Right lobe of liver (tissue), 6 donors: ENCODE measurements at regions not wholly inside any gene's neighbourhood (a gene's known extent, or its start where the extent isn't known, plus 50 kb on each side); places are given as distances from the start of the nearest gene placed in this dataset.

Experiments used
- ATAC-seq, 4 donors: fragments of 200-7000 bp; cut with Tn5 transposase; one replicate each; pipeline ENCODE4 v1.9.1; 2020; ENCODE audit warnings: mild to moderate bottlenecking in 4 of 4, moderate library complexity in 4 of 4
- DNase-seq, 3 donors: peaks; one replicate each; pipeline ENCODE4 v3.0.0-alpha.2; 2020
- H3K27ac ChIP-seq, 3 donors: fragments of 200-600 bp; one replicate each; pipeline ENCODE4 v1.8.0; 2022
- H3K27me3 ChIP-seq, 2 donors: fragments of 200-600 bp; one replicate each; pipeline ENCODE4 v1.8.0; 2022
- H3K36me3 ChIP-seq, 4 donors: fragments of 200-600 bp; sonication (generic) in 1 of 4; one replicate each; pipeline versions ENCODE4 v1.5.1 to v1.8.0; 2017 to 2022; ENCODE audit warnings: control low read depth in 1 of 4
- H3K4me1 ChIP-seq, 4 donors: fragments of 200-600 bp; sonication (generic) in 1 of 4; one replicate each; pipeline versions ENCODE4 v1.5.1 to v1.8.0; 2017 to 2022; ENCODE audit warnings: control low read depth in 1 of 4
- H3K4me3 ChIP-seq, 3 donors: fragments of 200-600 bp; one replicate each; pipeline ENCODE4 v1.8.0; 2022
- H3K9me3 ChIP-seq, 4 donors: fragments of 200-600 bp; sonication (generic) in 1 of 4; one replicate each; pipeline versions ENCODE4 v1.5.1 to v1.8.0; 2017 to 2022; ENCODE audit warnings: control low read depth in 1 of 4
- POLR2A ChIP-seq: fragments of 450-650 bp; IDR thresholded peaks from one replicate; pipeline ENCODE4 v1.6.1; 2017; ENCODE audit warnings: antibody characterized with exemption, mild to moderate bottlenecking
- WGBS: methylation state at CpG from one replicate; pipeline ENCODE4 v1.1.6; 2018; ENCODE audit warnings: low coverage, low lambda C conversion rate; ENCODE audit not compliant: insufficient coverage; ENCODE audit errors: missing lambda C conversion rate; 5-methylcytosine and 5-hydroxymethylcytosine counted together
- intact Hi-C, 2 donors: fragments of 100-400 bp; cut with DNase I; formaldehyde crosslinking; loops; one replicate each; pipeline versions ENCODE4 v1.11.2 to v1.14.1; 2022
- TF ChIP-seq, protein P1 (sequence below), 4 donors: fragments of 200-600 bp in 3 of 4; fragments of 450-650 bp in 1 of 4; IDR thresholded peaks; one replicate each; pipeline versions ENCODE4 v1.5.1 to v1.8.0; 2016 to 2022; ENCODE audit warnings: antibody characterized with exemption in 4 of 4, mild to moderate bottlenecking in 2 of 4
- donor health status: DM: no; HTN: yes; CAD: no.
- donor health status: DM: no; HTN: no; CAD: no.
- donor health status: DM: no; HTN: no; CAD: no.
- donor health status: DM: no; HTN: yes; CAD: no.
- donor health status: DM: no; HTN: yes; CAD: no.

DNA sequence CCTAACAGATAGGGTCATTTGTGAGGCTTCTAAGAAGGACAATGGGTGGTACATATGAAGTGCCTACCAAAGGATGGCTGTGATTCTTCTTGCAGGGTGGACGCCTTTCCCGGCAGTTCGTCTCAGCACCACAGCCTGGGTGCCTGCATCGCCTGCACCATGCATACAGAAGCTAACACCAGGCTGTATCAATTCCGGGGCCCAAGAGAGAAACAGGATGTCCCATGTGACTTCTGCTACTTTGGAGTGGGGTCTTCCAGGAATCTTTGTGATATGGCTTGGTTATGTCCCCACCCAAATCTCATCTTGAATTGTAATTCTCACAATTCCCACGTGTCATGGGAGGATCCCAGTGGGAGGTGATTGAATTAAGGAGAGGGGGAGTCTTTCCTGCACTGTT, 251.6 kb upstream of the TNRC6C start:
- intact Hi-C loops, result no loop called here
- no peak for TF ChIP-seq POLR2A
- TF ChIP-seq, protein P1, sequence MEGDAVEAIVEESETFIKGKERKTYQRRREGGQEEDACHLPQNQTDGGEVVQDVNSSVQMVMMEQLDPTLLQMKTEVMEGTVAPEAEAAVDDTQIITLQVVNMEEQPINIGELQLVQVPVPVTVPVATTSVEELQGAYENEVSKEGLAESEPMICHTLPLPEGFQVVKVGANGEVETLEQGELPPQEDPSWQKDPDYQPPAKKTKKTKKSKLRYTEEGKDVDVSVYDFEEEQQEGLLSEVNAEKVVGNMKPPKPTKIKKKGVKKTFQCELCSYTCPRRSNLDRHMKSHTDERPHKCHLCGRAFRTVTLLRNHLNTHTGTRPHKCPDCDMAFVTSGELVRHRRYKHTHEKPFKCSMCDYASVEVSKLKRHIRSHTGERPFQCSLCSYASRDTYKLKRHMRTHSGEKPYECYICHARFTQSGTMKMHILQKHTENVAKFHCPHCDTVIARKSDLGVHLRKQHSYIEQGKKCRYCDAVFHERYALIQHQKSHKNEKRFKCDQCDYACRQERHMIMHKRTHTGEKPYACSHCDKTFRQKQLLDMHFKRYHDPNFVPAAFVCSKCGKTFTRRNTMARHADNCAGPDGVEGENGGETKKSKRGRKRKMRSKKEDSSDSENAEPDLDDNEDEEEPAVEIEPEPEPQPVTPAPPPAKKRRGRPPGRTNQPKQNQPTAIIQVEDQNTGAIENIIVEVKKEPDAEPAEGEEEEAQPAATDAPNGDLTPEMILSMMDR (IDR thresholded peaks at IDR 0.05), result no peak
- Histone ChIP-seq H3K4me3 (no peak overlapping the region), H3K27me3 (no peaks in the 10 kb centered on the region), H3K27ac (no peak overlapping the region), H3K4me1 (no peaks in the 10 kb centered on the region), H3K36me3 (no peaks in the 10 kb centered on the region), H3K9me3 (no peaks in the 10 kb centered on the region)
- WGBS, result 83% methylated on average over 2 of the region's 6 CpGs
- ATAC-seq (no peak), DNase-seq (no peak)

GRCh38 chr17:77707546-77707945, 251.0 kb upstream of the TNRC6C start:
- Histone ChIP-seq H3K27me3 (no peaks in the 10 kb centered on the region), H3K4me1 (no peaks in the 10 kb centered on the region), H3K9me3 (no peaks in the 10 kb centered on the region), H3K36me3 (no peaks in the 10 kb centered on the region), H3K4me3 (no peak overlapping the region), H3K27ac (no peak overlapping the region)
- WGBS, result 61% methylated on average over 4 of the region's 4 CpGs
- TF ChIP-seq, protein P1 (IDR thresholded peaks at IDR 0.05), result no peak
- TF ChIP-seq POLR2A, result no peak
- ATAC-seq (no peak), DNase-seq (no peak)
- intact Hi-C loops, result no loop called here

DNA sequence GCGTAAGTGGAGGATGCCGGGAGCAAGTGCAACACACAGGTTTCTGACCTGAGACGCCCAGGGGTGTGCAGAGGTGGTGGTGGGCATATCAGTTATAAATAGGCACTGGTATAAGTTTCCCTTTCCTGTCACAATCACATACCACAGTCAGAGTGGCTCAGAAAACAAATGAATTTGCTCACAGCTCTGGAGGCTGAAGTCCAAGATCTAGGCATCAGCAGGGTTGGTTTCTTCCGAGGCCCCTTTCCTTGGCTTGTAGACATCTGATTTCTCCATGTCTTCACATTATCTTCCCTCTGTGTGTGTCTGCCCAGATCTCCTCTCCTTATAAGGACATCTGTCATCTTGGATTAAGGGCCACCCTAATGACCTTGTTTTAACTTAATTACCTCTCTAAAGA, 250.5 kb upstream of the TNRC6C start:
- Histone ChIP-seq H3K4me3 (no peak overlapping the region), H3K9me3 (no peaks in the 10 kb centered on the region), H3K27ac (no peak overlapping the region), H3K36me3 (no peaks in the 10 kb centered on the region), H3K27me3 (no peaks in the 10 kb centered on the region), H3K4me1 (no peaks in the 10 kb centered on the region)
- ATAC-seq, result no peak
- DNase-seq, result no peak
- intact Hi-C loops, result no loop called here
- WGBS, result 83% methylated on average over 1 of the region's 4 CpGs
- TF ChIP-seq, protein P1 (IDR thresholded peaks at IDR 0.05), result no peak
- TF ChIP-seq POLR2A, result no peak

DNA sequence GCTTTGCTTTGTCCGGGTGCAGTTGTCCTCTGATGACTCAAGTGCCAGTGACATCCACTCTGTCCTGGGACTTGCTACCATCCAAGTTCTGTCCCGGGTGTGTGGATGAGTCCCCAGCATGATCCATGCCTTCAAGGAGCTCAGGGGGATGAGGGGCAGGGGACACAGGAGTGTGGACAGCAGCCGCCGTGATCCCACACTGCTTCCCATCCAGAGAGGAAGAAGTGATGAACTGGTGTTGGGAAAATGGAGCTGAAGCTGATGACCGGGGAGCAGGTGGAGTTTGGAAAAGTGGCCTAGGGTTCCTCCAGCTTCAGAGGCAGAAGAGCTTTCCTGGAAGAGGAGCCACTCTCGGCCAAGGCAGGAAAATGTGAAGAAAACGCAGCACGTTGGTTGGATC, 249.6 kb upstream of the TNRC6C start:
- intact Hi-C loops, result no loop called here
- Histone ChIP-seq H3K27me3 (no peaks in the 10 kb centered on the region), H3K4me3 (no peak overlapping the region), H3K4me1 (no peaks in the 10 kb centered on the region), H3K9me3 (no peaks in the 10 kb centered on the region), H3K36me3 (no peaks in the 10 kb centered on the region), H3K27ac (no peak overlapping the region)
- no peak for DNase-seq
- TF ChIP-seq, protein P1 (IDR thresholded peaks at IDR 0.05), result no peak
- no peak for TF ChIP-seq POLR2A
- ATAC-seq, result no peak
- WGBS, result 62% methylated on average over 6 of the region's 8 CpGs

DNA sequence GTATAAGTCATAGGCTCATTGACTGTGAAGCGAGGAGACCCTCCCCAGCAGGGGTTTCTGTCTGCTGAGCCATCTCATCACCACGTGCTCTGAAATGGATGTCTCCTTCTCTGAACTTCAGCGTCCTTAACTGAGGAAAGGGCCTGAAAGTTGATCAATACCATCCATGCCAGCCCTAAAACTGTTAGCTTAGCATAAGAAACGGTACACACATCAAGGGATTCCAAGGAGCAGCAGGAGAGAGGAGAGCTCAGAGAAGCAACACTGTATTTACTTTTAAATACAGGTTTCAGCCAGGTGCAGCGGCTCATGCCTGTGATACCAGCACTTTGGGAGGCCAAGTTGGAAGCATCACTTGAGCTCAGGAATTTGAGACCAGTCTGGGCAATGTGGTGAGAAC, 248.9 kb upstream of the TNRC6C start:
- Histone ChIP-seq H3K36me3 (no peaks in the 10 kb centered on the region), H3K27ac (no peak overlapping the region), H3K9me3 (no peaks in the 10 kb centered on the region), H3K4me1 (no peaks in the 10 kb centered on the region), H3K4me3 (no peak overlapping the region), H3K27me3 (no peaks in the 10 kb centered on the region)
- TF ChIP-seq, protein P1 (IDR thresholded peaks at IDR 0.05), result no peak
- no peak for TF ChIP-seq POLR2A
- ATAC-seq, result no peak
- WGBS, result 34% methylated on average over 5 of the region's 5 CpGs
- intact Hi-C loops, result no loop called here
- no peak for DNase-seq
